ENCODE measurements at regions not wholly inside any gene's neighbourhood (a gene's known extent, or its start where the extent isn't known, plus 50 kb on each side); places are given as distances from the start of the nearest gene placed in this dataset.

- no peak for DNase-seq (ENCODE audit: low spot score in 2 of 2)
- TF ChIP-seq, protein P1, sequence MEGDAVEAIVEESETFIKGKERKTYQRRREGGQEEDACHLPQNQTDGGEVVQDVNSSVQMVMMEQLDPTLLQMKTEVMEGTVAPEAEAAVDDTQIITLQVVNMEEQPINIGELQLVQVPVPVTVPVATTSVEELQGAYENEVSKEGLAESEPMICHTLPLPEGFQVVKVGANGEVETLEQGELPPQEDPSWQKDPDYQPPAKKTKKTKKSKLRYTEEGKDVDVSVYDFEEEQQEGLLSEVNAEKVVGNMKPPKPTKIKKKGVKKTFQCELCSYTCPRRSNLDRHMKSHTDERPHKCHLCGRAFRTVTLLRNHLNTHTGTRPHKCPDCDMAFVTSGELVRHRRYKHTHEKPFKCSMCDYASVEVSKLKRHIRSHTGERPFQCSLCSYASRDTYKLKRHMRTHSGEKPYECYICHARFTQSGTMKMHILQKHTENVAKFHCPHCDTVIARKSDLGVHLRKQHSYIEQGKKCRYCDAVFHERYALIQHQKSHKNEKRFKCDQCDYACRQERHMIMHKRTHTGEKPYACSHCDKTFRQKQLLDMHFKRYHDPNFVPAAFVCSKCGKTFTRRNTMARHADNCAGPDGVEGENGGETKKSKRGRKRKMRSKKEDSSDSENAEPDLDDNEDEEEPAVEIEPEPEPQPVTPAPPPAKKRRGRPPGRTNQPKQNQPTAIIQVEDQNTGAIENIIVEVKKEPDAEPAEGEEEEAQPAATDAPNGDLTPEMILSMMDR (IDR thresholded peaks at IDR 0.05), result no peak
- no peak for TF ChIP-seq POLR2A (IDR thresholded peaks at IDR 0.05)
- TF ChIP-seq EP300 (IDR thresholded peaks at IDR 0.05), result no peak
- WGBS, 2 donors, result 65 to 69% methylated on average over 7 of the region's 7 CpGs
- no peaks in the 10 kb centered on the region for H3K9me3 ChIP-seq
- no peak overlapping the region for H3K27ac ChIP-seq
- H3K36me3 ChIP-seq, result no peaks in the 10 kb centered on the region
- no peaks in the 10 kb centered on the region for H3K27me3 ChIP-seq
- no peak overlapping the region for H3K4me3 ChIP-seq
- peaks cover 0 to 4% (median 0%) of the 10 kb centered on the region in 4 donors for H3K4me1 ChIP-seq
Observed at GRCh38 chr6:168864541-168865460, 388.8 kb downstream of the THBS2 start.

- Histone ChIP-seq H3K9me3 (no peaks in the 10 kb centered on the region), H3K27me3 (no peaks in the 10 kb centered on the region)
Observed at GRCh38 chr6:168863467-168863866, 390.2 kb downstream of the THBS2 start.

DNA sequence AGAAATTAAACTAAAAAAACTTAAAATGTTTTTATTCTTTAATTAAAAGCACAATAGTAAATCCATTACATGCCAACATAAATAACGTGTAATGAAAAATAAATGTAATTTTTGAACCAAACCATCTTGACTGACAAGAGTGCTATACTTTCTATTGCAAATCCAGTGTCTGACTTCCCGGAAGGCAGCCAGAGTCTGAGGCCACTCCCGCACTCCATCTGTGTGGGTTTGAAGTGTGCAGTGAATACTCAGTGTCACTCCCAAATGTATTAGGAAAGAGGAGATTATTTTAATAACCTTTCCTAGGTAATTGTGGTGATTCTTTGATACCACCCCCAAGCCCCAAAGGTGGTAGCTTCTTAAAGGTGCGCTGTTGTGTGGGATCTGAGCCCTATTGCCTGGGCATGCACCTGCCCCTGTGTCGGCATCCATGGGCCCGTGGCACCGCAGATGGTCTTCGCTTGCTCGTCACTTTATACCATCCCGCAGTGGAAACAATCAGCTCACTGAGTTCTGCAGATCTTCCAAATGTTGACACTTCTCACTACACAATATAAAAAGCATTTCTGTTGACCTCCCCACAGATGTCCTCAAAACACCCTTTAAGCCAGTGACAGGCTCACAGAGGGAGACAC is 391.2 kb downstream of the THBS2 start:
- no peak for TF ChIP-seq POLR2A (IDR thresholded peaks at IDR 0.05)
- TF ChIP-seq, protein P1 (IDR thresholded peaks at IDR 0.05), result no peak
- no peak for TF ChIP-seq EP300 (IDR thresholded peaks at IDR 0.05)
- H3K27me3 ChIP-seq, result no peaks in the 10 kb centered on the region
- H3K27ac ChIP-seq, result no peak overlapping the region
- peaks cover 0 to under 1% (median 0%) of the 10 kb centered on the region in 4 donors for H3K4me1 ChIP-seq
- no peaks in the 10 kb centered on the region for H3K36me3 ChIP-seq
- no peak overlapping the region for H3K4me3 ChIP-seq
- H3K9me3 ChIP-seq, result no peaks in the 10 kb centered on the region
- WGBS, 2 donors, result 91 to 92% methylated on average over 10 of the region's 10 CpGs
- DNase-seq (ENCODE audit: low spot score in 2 of 2), result no peak

More at GRCh38 chr6:168863467-168863866, 390.2 kb downstream of the THBS2 start:
- no peaks in the 10 kb centered on the region for H3K36me3 ChIP-seq
- H3K4me3 ChIP-seq, result no peak overlapping the region
- WGBS, 2 donors, result 78 to 87% methylated on average over 4 of the region's 4 CpGs
- TF ChIP-seq POLR2A (IDR thresholded peaks at IDR 0.05) (no peak), EP300 (IDR thresholded peaks at IDR 0.05) (no peak)
- TF ChIP-seq, protein P1 (IDR thresholded peaks at IDR 0.05), result no peak
- H3K27ac ChIP-seq, result no peak overlapping the region
- H3K4me1 ChIP-seq, result peaks cover 0 to 4% (median 0%) of the 10 kb centered on the region in 4 donors
- no peak for DNase-seq (ENCODE audit: low spot score in 2 of 2)

GRCh38 chr6:168860987-168861386 is 392.7 kb downstream of the THBS2 start:
- no peak overlapping the region for H3K4me3 ChIP-seq
- H3K4me1 ChIP-seq, result no peaks in the 10 kb centered on the region
- no peak overlapping the region for H3K27ac ChIP-seq
- DNase-seq (ENCODE audit: low spot score in 2 of 2), result no peak
- WGBS, 2 donors, result 91 to 93% methylated on average over 26 of the region's 26 CpGs
- TF ChIP-seq POLR2A (IDR thresholded peaks at IDR 0.05), result no peak
- TF ChIP-seq, protein P1 (IDR thresholded peaks at IDR 0.05), result no peak
- TF ChIP-seq EP300 (IDR thresholded peaks at IDR 0.05), result no peak
- H3K36me3 ChIP-seq, result no peaks in the 10 kb centered on the region
- H3K9me3 ChIP-seq, result no peaks in the 10 kb centered on the region
- no peaks in the 10 kb centered on the region for H3K27me3 ChIP-seq

- H3K36me3 ChIP-seq, result no peaks in the 10 kb centered on the region
- TF ChIP-seq POLR2A (IDR thresholded peaks at IDR 0.05) (no peak), EP300 (IDR thresholded peaks at IDR 0.05) (no peak)
- TF ChIP-seq, protein P1 (IDR thresholded peaks at IDR 0.05), result no peak
- no peak overlapping the region for H3K4me3 ChIP-seq
- DNase-seq (ENCODE audit: low spot score in 2 of 2), result no peak
- no peaks in the 10 kb centered on the region for H3K9me3 ChIP-seq
- no peak overlapping the region for H3K27ac ChIP-seq
- WGBS, 2 donors, result 94 to 97% methylated on average over 16 of the region's 16 CpGs
- no peaks in the 10 kb centered on the region for H3K27me3 ChIP-seq
- no peaks in the 10 kb centered on the region for H3K4me1 ChIP-seq
Observed at GRCh38 chr6:168860341-168860740, 393.3 kb downstream of the THBS2 start.

Measured in tibial nerve (tissue), 4 donors.